ENCODE measurements at regions not wholly inside any gene's neighbourhood (a gene's known extent, or its start where the extent isn't known, plus 50 kb on each side); places are given as distances from the start of the nearest gene placed in this dataset.
"Not testable (repeated sequence)": the region's sequence is repeated elsewhere in the genome, so short reads cannot be mapped to it uniquely, and the experiment has no call there.

- DNase-seq: not testable (repeated sequence)
These were observed 179.1 kb downstream of the LRRC70 start for GRCh38 chr5:62757686-62758085.

- DNase-seq: not testable (repeated sequence)
These were observed 174.4 kb downstream of the LRRC70 start for GRCh38 chr5:62752998-62753367.

GRCh38 chr5:62752056-62752997, 173.7 kb downstream of the LRRC70 start:
- not testable (repeated sequence) for DNase-seq

GRCh38 chr5:62742207-62742606, 163.6 kb downstream of the LRRC70 start:
- no peak for DNase-seq

- DNase-seq: no peak
These were observed 163.1 kb downstream of the LRRC70 start for GRCh38 chr5:62741761-62742160.

GRCh38 chr5:62737766-62738165, 159.1 kb downstream of the LRRC70 start:
- DNase-seq: no peak

- peak; percentile 4 for DNase-seq
These were observed 154.1 kb downstream of the LRRC70 start for GRCh38 chr5:62732677-62733121.

- DNase-seq: no peak
These were observed 152.4 kb downstream of the LRRC70 start for GRCh38 chr5:62731022-62731421.

- no peak for DNase-seq
These were observed 151.1 kb downstream of the LRRC70 start for GRCh38 chr5:62729675-62730074.

- no peak for DNase-seq
These were observed 149.2 kb downstream of the LRRC70 start for GRCh38 chr5:62727861-62728260.

- no peak for DNase-seq
These were observed 148.6 kb downstream of the LRRC70 start for GRCh38 chr5:62727184-62727583.

- no peak for DNase-seq
These were observed 143.7 kb downstream of the LRRC70 start for GRCh38 chr5:62722360-62722759.

- no peak for DNase-seq
These were observed 141.4 kb downstream of the LRRC70 start for GRCh38 chr5:62720031-62720441.

GRCh38 chr5:62719061-62719720, 140.6 kb downstream of the LRRC70 start:
- no peak for DNase-seq

GRCh38 chr5:62718324-62718723, 139.7 kb downstream of the LRRC70 start:
- DNase-seq: no peak

- DNase-seq: no peak
These were observed 138.8 kb downstream of the LRRC70 start for GRCh38 chr5:62717301-62717933.

GRCh38 chr5:62714296-62714695, 135.7 kb downstream of the LRRC70 start:
- no peak for DNase-seq

- no peak for DNase-seq
These were observed 130.1 kb downstream of the LRRC70 start for GRCh38 chr5:62708481-62709325.

GRCh38 chr5:62707563-62707962, 128.9 kb downstream of the LRRC70 start:
- DNase-seq: no peak

- no peak for DNase-seq
These were observed 128.5 kb downstream of the LRRC70 start for GRCh38 chr5:62707131-62707530.

- DNase-seq: no peak
These were observed 126.4 kb downstream of the LRRC70 start for GRCh38 chr5:62705022-62705421.

- no peak for DNase-seq
These were observed 123.5 kb downstream of the LRRC70 start for GRCh38 chr5:62702126-62702525.

GRCh38 chr5:62701036-62701435, 122.4 kb downstream of the LRRC70 start:
- DNase-seq: no peak

All from CD4-positive, alpha-beta T cell treated with Interleukin-17A for 1 hour (primary cell).